HG02588 (cell line): ENCODE measurements at regions not wholly inside any gene's neighbourhood (a gene's known extent, or its start where the extent isn't known, plus 50 kb on each side); places are given as distances from the start of the nearest gene placed in this dataset.

ENCODE experiments used
- ATAC-seq: cut with Tn5 transposase; IDR thresholded peaks from one replicate; pipeline ENCODE4 v1.9.1; 2021; ENCODE audit warnings: mild to moderate bottlenecking, moderate library complexity; ENCODE audit not compliant: unreplicated experiment

DNA sequence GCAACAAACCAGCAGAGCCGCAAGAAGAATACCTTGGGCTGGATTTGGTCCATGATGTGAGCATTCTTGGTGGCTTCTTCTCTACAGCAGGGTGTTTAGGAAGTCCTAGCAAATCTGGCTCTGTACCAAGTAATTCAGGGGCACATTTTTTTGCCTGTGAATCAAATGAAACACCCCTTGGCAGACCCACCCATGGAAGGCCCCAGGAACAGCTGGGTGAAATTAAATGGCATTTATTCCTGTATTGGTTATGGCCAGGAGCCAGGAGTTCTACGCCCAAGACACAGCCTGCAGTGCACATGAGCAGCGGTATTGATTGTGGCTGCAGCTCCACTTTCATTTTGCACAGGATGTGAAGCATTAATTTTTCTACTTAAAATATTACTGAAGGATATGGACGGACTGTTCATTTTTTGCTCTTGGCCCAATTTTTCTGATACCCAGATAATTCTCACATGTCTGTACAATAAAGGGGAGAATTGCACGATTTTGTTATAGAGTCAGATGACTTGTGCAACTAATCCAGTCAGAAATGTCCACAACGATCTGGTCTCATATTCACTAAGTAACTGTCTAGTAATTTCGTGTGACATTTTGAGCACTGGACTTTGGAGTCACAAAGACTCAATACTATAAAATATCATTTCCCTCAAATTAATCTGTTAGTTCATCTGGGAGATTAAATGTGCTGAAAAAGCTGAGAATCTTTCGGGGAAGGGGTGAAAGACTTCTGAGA, 120.7 kb upstream of the APC start:
- no peak for ATAC-seq

DNA sequence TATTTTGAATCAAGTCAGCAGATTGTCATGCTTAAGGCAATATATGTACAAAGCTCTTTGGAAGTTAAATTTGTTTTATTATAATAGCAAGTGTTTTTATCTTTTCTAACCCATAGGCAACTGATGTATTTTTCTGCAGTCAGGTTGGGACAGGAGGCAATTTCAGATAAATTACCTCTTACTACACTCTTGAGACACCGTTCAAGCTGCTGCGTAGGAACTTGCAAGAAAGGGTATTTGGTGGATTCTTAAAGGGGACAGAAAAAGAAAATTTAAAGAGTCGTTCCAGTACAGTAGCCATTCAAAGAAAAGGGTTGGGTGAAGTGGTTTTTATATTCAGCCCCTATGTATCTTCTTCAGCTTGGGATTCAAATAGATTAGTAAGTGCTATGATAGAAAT, 112.4 kb upstream of the APC start:
- no peak for ATAC-seq

DNA sequence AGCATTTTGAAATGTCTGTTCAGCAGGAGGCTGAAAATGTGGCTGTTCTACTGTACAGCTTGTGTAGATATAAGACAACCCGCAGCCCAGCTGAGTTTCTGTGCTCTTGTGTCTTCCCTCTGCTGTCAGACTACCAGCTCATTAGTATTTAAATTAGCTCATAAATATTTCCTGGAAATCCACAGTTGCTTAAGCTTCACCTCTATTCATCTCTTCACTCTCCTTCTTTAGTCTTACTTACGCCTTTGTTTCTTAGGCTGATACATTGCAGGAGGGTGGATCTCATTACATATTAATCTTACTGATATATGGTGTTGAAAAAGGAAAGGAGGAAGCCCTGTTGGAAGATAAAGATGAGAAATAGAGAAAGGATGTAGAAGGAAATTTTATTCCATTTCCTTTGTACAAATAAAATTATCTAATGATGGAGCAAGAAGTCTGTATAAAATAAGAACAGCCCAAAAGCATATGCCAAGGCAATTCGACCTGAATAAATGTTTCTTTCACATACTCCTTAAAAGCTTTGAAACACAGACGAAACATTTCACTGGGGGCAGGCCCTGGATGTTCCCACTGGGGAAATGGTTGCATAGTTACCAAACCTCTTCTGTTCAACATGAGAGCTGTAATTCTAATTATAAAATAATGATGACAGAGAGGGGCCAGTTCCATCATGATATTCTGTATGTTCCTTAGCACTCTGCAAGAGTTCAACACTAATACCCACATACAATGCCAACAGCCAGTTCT, 111.8 kb upstream of the APC start:
- no peak for ATAC-seq

DNA sequence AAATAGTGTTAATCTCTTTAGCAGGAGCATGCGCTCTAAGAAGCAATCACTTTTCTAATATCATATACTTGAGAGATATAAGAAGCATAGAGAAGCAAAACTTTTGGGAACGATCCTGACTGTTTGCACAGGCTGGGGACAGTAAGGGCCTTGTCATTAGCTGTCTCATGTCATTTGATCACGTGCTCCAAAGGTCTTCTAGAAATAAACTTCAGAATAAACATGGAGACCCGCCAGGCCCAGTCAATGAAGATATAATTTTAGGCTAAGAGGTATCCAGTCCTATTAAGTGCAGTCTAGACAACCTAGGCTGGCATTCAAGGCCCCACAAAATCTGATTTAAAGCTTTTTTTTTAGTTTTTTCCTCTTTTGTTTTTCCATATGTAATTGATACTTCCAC, 111.0 kb upstream of the APC start:
- no peak for ATAC-seq

DNA sequence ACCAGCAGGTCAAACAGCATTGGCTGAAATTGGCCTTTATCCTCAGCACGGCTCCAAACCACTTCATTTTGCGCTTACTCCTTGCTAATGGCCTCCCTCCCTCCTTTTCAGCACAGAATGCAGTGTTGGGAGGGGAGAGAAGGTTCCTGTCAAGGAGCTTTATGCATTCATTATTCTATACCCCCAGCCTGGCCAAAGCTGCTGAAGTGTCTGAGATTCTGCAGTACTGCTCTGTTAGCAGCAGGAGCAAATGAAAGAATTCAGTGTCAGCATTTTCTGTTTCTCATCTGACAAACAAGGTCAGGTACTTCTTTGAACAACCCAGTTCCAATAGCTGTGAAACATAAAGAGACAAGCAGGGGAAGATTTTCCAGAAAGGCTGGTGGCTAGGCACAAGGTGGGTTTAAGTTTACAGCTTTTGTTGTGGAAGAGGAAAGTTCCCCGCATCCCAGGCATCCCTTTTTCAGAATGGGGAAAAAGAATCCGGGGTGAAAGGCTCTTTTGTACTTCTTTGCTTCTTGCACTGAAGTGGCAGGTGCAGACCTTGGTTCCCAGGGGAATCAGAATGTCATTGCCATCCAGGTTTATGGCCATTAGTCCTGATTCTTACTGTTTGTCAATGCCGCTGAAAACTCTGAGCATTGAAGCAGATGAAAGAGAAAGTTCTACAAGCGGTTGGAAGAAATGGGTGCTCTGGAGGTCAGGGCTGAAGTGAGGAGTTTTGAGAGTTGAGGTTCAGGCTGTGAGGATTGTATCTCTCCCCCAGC, 109.3 kb upstream of the APC start:
- no peak for ATAC-seq

DNA sequence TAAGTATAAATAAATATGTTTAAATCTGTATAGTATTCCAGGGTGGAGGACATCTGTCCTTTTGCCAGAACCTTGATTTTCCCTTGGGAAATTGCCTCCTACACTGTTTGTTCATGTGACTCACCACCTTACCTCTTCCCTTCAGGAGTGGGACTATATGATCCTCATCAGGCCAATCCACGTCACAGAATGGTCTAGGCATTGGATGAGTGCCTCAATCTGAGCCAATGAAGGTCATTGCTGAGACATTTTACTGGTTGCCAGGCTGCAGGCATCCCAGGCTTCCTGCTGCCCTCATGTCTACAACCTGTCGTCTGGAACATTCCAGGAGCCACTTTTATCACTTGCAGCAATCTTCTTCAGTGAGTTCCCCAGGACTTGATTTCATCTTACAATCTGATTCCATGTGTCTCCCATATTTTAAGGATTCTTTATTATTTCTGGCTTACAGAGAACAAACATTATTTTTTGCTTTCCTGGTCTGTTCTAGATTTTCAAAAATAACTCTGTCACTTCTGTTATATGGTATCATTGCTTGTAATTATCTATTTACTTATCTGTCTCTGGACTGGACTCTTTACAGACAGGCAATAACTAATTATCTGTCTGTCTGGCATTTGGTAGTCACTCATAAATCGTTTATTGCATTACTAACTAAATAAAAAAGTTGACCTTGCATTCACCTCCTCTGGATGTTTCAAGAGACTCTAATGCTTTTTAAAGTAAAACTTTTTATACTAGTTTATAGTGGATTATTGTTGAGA, 107.3 kb upstream of the APC start:
- ATAC-seq: no peak

DNA sequence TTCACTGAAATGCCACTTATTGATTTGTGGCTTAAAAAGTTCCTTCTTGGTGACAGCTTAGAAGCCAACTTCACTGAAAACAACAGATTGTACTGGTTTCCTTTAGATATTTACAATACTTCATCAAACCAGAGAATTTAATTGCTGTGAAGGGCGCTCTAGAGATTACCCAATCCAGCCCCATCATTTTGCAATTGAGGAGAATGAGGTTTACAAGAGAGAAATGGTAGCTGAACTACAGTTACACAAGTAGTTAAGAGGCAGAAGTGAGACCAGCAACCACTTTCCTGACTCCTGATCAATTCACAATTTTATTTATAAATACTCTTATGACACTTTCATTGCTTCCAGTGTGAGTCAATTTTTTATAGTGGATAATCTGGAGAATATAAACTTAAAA, 103.5 kb upstream of the APC start:
- no peak for ATAC-seq

DNA sequence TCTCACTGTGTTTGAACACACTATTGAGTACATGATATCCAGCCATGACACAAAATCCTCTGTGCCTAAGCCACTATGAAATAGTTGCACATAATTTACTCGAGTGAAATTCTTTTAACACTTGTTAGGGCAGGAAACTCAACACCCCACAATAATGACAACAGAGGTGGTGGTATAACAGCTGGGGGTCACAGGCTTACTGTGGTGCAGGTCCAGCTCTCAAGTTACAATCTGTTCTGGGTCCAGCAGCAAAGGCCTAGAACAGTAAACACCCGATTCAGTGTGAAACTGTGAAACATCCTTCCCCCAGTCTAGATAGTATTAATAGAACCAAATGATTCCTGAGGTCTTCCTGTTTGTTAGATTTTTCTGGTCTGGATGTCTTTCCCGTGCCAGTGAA, 102.9 kb upstream of the APC start:
- ATAC-seq: no peak

DNA sequence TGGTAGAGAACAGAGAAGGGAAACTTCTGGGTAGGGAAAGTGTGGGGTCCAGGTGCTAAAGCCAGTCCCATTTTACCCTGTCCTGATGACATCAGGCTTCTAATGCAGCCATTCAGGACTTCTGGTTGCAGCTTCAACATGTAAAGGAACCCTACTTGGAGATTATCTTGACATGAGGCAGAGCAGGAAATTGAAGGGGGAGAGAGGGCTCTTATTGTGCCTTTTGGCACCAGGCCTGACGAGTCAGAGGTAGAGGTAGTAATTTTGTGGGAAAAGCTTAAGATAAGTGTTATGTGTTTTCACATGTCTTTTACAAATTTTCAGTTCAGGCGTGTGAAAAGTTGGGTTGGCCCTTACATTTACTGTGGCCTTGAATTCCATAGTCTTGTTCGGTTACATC, 102.4 kb upstream of the APC start:
- ATAC-seq: no peak

DNA sequence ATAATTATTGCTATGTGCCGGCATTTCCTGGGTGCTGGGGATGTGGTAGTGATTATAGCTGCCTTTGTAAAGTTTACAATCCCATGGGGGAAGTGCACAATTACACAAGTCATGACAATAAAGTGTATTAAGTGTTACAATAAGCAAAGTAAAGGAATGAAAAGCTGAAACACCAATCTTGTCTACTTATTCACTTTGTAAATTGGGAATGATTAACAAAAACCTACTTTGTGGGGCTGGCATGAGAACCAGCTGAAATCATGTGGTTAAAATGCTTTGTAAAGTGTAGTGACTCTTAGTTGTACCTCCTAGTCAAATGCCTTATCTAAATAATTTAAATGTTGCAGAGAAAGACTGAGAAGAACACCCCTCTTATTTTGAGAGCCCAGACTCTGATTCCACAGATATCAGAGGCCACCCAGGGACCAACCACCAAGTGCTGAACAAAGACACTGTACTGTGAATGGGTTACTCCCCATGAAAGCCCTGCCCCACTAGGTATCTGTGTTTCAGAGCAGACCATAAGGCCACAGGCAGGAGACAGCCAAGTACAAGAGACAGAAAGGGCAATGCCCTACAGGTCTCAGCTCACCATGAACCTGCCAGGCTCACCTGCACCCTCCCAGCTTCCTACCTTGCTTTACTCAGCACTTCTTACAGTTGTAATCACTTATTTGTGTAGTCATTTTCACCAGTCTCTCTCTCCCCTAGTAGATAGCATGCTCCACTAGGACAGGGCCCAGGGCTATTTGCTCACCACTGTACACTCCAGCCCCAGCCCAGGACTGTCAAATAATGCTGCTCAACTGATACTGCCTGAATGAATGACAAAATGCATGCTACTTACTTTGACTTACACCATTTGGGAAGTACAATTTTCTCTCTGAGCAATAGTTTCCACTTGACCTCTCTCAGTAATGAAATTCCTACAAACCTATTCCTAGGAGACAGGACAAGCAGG, 101.6 kb upstream of the APC start:
- ATAC-seq: no peak

DNA sequence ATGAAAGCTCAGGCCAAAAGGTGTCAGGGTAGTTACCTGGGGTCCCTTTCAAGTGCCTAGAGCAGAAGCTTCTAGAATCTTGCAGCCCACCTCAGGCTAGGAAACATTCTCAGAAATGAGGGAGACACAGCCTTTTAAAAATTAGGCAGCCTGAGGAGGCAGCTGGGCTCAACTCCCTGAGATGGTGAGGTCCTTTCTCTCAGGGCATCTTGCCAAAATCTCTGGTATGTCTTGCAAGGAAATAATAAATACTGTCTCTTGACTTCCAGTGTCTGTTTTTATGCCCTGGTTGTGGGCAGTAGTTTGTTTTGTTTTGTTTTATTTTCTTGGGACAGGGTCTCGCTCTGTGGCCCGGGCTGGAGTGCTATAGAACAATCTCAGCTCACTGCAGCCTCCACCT, 100.9 kb upstream of the APC start:
- ATAC-seq: no peak

DNA sequence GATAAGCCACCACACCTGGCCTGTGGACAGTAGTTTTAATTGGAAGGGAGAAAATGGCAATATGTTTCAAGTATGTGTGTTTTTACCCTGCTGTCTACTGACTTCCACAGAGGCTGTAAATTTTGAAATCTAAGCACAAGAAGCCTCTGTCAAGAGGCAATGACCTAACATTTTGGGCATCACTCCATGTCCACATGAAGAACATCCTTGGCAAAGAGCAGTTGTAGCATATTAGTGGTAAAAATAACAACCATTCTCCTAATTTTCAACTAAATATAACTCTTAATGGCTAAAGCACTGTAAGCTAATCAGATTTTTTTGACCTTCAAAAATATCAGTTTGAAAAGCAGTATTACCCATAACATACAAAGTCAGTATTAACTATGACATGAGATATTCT, 100.3 kb upstream of the APC start:
- no peak for ATAC-seq

DNA sequence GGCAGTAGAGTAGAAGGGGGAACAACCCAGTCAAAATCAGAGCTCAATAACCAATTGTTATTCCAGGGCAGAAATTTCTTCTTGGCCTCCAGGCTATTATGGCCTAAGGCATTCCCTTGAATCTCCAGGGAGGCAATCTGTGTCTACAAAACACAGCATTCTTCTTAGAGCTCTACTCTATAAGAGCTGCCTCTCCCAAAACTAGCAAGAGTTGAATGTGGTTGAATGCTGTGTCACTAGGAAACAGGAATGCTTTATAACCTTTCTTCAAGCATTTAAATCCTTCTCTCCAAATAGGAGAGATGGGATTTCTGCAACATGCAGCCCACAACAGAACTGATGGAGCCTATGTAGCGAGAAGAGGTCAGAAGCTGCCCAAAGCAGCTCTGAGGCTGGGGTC, 97.1 kb upstream of the APC start:
- ATAC-seq: no peak

DNA sequence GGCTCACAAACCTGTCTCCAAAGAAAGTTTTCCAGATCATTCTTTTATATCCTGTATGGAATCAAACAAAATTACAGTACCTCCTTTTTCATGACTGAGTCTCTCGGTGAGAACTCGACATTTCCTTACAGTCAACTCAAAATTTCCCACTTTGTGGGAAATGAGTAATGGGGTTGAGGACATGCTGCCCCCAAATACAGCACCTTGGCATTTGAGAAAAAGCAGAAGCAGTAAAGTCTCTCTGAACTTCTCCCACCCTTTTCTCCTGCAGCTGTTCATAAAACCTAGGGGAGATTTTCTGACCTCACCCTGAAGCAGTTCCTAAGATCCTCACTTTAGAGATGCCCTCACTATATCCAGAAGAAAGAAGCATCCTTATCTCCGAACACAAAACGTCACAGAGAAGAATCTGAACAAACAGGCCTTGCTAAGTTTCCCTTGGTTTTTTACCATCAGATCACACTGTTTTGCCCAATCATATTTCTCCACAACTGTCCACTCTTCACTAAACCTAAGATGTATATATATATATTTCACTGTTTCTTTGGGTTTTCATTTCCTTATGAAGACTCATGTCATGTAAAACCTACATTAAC, 96.1 kb upstream of the APC start:
- ATAC-seq: no peak

DNA sequence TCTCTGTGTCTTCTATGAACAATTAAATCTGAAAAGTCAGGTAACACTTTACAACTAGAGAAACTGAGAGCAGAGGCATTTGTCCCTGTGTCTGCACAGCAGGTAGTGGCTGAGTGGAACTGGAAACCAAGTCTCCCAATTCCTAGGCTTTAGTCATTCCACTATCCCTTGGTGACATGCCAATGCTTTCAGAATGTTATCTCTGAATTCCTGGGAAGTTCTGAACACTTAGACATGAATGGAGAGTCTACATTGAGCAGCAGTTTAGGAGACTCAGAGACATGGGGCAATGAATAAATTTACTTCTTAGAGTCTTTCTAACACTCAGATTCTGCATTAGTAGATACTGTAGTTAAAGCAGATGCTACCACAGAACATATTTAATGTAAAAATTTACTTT, 94.8 kb upstream of the APC start:
- no peak for ATAC-seq

DNA sequence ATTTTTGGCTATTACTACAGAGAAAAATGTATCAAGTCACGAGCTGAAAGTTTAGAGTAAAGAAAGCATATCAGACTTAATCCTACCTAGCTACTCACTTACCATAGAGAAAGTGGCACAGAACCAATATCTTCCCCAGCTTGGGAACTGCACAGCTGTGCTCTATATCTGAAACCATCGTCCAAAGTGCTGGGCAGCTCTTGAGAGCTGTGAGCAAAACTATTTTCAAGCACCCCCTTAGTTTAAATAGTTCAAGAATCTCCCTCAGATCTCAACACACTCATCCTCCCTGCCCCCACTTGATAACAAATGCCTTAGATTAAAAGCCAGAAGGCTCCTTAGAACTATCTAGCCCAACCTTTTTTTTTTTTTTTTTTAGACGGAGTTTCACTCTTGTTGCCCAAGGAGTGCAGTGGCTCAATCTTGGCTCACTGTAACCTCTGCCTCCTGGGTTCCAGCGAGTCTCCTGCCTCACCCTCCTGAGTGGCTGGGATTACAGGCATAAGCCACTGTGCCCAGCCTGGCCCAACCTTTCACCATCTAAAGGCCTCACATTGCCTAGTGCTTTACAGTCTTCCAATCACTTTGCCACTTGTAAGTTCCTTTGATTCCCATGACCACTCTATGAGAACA, 94.2 kb upstream of the APC start:
- no peak for ATAC-seq

DNA sequence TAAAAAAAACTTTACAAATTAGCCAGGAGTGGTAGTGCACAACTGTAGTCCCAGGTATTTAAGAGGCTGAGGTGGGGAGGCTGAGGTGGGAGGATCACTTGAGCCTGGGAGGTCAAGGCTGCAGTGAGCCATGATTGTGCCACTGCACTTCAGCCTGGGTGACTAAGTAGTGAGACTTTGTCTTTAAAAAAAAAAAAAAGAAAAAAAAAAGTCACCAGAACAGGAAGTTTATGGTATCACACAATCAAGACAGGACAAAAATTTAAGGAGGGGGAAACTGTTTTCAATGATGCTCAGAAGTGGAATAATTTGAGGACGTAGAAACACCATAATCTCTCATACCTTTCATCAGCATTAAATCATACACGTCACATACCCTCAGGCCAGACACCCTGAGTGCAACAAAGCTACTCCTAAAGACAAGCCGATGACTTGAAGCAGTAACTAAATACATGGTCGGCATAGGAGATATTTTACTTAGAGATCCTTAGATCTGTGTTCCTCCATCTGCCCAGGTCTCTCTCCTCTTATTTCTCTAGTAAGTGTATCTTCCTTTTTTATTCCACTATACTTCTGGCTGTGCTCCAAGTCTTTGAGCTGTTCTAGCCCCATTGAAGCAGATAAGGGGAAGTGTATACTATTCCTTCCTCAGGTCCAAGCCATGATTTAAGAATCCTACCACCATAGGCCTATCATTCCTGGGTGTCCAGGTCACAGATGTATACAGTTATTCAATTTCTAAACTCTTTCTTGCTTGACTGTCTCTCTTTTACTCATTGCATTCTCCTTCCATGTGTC, 91.3 kb upstream of the APC start:
- ATAC-seq: no peak

DNA sequence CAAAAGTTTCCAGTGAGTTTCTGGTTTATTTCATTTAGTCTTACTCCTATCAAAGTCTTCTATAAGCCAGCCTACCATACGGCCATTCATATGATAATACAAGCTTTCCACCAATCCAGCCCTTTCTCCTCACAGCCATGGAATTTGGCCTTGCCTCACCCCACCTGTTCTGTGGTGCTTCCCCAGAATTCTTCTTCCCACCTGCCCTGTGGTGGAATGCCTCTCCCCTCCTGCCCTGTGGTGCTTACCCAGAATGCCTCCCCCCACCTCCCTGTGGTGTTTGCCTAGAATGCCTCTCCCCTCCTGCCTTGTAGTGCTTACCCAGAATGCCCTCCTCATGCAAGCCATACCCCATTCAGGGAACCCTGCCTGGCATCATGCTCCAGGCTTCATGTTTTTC, 90.3 kb upstream of the APC start:
- ATAC-seq: no peak
